OCI-LY3 (cell line): ENCODE measurements at regions not wholly inside any gene's neighbourhood (a gene's known extent, or its start where the extent isn't known, plus 50 kb on each side); places are given as distances from the start of the nearest gene placed in this dataset.

Source experiments
- EZH2phosphoT487 ChIP-seq: fragments of 200-600 bp; shearing (Covaris generic); IDR thresholded peaks from 2 replicates; pipeline ENCODE4 v1.6.1; 2018; ENCODE audit warnings: antibody characterized with exemption, mixed run types, low read depth
- TF ChIP-seq, protein P1 (sequence below): fragments of 200-600, 300-600 bp; sonication (generic); IDR thresholded peaks from 2 replicates; pipeline ENCODE4 v1.5.1; 2014; ENCODE audit warnings: antibody characterized with exemption, low read length, low read depth

DNA sequence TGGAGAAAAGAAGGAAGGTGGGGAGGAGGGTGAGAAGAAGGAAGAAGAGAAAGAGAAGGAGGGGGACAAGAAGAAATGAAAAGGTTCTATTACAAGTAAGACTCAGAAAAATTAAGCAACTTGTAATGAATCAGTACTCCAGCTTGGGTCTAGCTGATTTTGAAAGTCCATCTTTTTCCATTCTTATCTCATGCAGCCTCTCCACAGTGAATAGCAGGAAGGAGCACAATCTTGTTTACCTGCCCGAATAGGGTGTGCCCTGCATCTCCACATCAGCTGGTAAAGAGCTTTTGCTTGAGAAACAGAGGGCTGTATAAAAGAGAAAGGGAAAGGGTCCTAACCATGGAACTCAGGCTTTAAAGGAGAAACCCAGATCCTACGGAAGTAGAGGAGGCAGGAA, 348.8 kb downstream of the TPBG start:
- TF ChIP-seq, protein P1, sequence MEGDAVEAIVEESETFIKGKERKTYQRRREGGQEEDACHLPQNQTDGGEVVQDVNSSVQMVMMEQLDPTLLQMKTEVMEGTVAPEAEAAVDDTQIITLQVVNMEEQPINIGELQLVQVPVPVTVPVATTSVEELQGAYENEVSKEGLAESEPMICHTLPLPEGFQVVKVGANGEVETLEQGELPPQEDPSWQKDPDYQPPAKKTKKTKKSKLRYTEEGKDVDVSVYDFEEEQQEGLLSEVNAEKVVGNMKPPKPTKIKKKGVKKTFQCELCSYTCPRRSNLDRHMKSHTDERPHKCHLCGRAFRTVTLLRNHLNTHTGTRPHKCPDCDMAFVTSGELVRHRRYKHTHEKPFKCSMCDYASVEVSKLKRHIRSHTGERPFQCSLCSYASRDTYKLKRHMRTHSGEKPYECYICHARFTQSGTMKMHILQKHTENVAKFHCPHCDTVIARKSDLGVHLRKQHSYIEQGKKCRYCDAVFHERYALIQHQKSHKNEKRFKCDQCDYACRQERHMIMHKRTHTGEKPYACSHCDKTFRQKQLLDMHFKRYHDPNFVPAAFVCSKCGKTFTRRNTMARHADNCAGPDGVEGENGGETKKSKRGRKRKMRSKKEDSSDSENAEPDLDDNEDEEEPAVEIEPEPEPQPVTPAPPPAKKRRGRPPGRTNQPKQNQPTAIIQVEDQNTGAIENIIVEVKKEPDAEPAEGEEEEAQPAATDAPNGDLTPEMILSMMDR = no peak
- TF ChIP-seq EZH2phosphoT487 = no peak
